ENCODE measurements at regions not wholly inside any gene's neighbourhood (a gene's known extent, or its start where the extent isn't known, plus 50 kb on each side); places are given as distances from the start of the nearest gene placed in this dataset.

- Histone ChIP-seq H3K4ac (replicated peaks; ENCODE audit: insufficient read length, low read depth, low read length) (no peak overlapping the region), H3K36me3 (ENCODE audit: control insufficient read depth in 2 of 4, insufficient read depth in 4 of 4, low read length in 3 of 4) (no peaks in the 10 kb centered on the region), H3K9ac (replicated peaks in 1 of 4; ENCODE audit: extremely low read depth in 1 of 4, low read depth in 3 of 4, low read length in 3 of 4) (no peak overlapping the region), H2BK12ac (ENCODE audit: low read depth, low read length) (no peak overlapping the region), H3K23me2 (ENCODE audit: low read depth, low read length) (no peaks in the 10 kb centered on the region), H4K8ac (ENCODE audit: extremely low read depth, insufficient read depth, low read length) (no peak overlapping the region), H3K4me1 (replicated peaks in 1 of 4; ENCODE audit: control insufficient read depth in 3 of 4, insufficient read depth in 4 of 4, low read length in 3 of 4) (peaks cover 0 to 4% (median 3%) of the 10 kb centered on the region in 4 experiments; a peak in 1 of 7 replicates), H3K4me3 (ENCODE audit: extremely low read depth in 1 of 4, insufficient read depth in 2 of 4, low read depth in 3 of 4, low read length in 4 of 4) (no peak overlapping the region), H2BK5ac (ENCODE audit: low read depth, low read length) (no peak overlapping the region), H3K79me1 (ENCODE audit: low read depth, low read length) (no peaks in the 10 kb centered on the region), H2AFZ (ENCODE audit: low read length) (no peak overlapping the region), H3K56ac (replicated peaks; ENCODE audit: insufficient read length, low read depth, low read length) (no peak overlapping the region), H3K27ac (ENCODE audit: low read depth, low read length) (no peak overlapping the region), H3K14ac (ENCODE audit: insufficient read length) (no peak overlapping the region), H2AK5ac (ENCODE audit: low read depth, low read length) (no peak overlapping the region), H3K9me3 (ENCODE audit: insufficient read depth in 2 of 2, low read depth in 1 of 2, low read length in 1 of 2) (peaks cover 0 to 3% of the 10 kb centered on the region in 2 experiments; a peak in 2 of 4 replicates), H2BK20ac (ENCODE audit: low read length) (no peak overlapping the region), H3K18ac (ENCODE audit: extremely low read depth, low read length) (no peak overlapping the region), H3K23ac (ENCODE audit: insufficient read length) (no peak overlapping the region), H3K4me2 (ENCODE audit: insufficient read depth in 1 of 2, low read depth in 2 of 2, low read length in 2 of 2) (no peak overlapping the region), H2BK15ac (ENCODE audit: low read length) (no peak overlapping the region), H3K27me3 (replicated peaks in 1 of 4; ENCODE audit: control insufficient read depth in 3 of 4, extremely low read depth in 1 of 4, insufficient read depth in 3 of 4, low read length in 3 of 4) (no peaks in the 10 kb centered on the region), H4K91ac (replicated peaks; ENCODE audit: insufficient read length, low read length) (no peak overlapping the region), H2BK120ac (replicated peaks; ENCODE audit: low read depth, low read length) (no peak overlapping the region), H4K5ac (ENCODE audit: insufficient read length, low read depth, low read length) (no peak overlapping the region), H3K79me2 (ENCODE audit: control insufficient read depth in 1 of 2, insufficient read depth in 2 of 2, low read length in 2 of 2) (no peaks in the 10 kb centered on the region), H4K20me1 (replicated peaks in 1 of 2; ENCODE audit: control insufficient read depth in 1 of 2, insufficient read depth in 2 of 2, low read length in 2 of 2) (no peaks in the 10 kb centered on the region)
- DNase-seq (ENCODE audit: low read depth in 1 of 2, low spot score in 2 of 2), result no peak
- ChIA-PET CTCF (ENCODE audit: partially characterized antibody) (interaction anchor here (0.6 to 0.9 kb wide), 3 partner anchors 45 to 423 kb away, joined by 3 to 4 read pairs (median 3); no protein-coding TSS in a partner anchor), POLR2A (ENCODE audit: partially characterized antibody) (interaction anchor here (0.6 kb wide), 1 partner anchor 9 kb away, joined by 3 read pairs; no protein-coding TSS in a partner anchor)
- FAIRE-seq, result no peak
- 100% methylated on average over 1 of the region's 1 CpG; no CpG with 5 or more reads in 1 of the 2 experiments for WGBS, 2 experiments (ENCODE audit: extremely low coverage in 1 of 2, insufficient coverage in 1 of 2, insufficient read length in 1 of 2, insufficient replicate concordance in 2 of 2, low coverage in 1 of 2, low lambda C conversion rate in 2 of 2, missing lambda C conversion rate in 1 of 2)
- TF ChIP-seq CBX8 (IDR thresholded peaks at IDR 0.05; ENCODE audit: borderline replicate concordance, low read depth, low read length) (no peak), USF2 (IDR thresholded peaks at IDR 0.05; ENCODE audit: low read length) (no peak), MAFK (IDR thresholded peaks at IDR 0.05; ENCODE audit: low read depth, low read length) (no peak), TAF7 (optimal IDR thresholded peaks at IDR 0.05; ENCODE audit: borderline replicate concordance, low read depth, low read length) (no peak), SUZ12 (IDR thresholded peaks at IDR 0.05; ENCODE audit: low read length) (no peak), CHD1 (IDR thresholded peaks at IDR 0.05; ENCODE audit: low read depth, low read length) (no peak), JUND (IDR thresholded peaks at IDR 0.05; ENCODE audit: low read length) (no peak), SIRT6 (IDR thresholded peaks at IDR 0.05; ENCODE audit: low read length) (no peak), RXRA (IDR thresholded peaks at IDR 0.05; ENCODE audit: insufficient read depth, low read depth, low read length) (no peak)
Observed at GRCh38 chr6:114934079-114934478, 591.3 kb upstream of the HS3ST5 start.
